Endothelial cell of umbilical vein (primary cell): ENCODE measurements at regions not wholly inside any gene's neighbourhood (a gene's known extent, or its start where the extent isn't known, plus 50 kb on each side); places are given as distances from the start of the nearest gene placed in this dataset.

Experiments used
- BruUV-seq: library from RNA; stranded (reverse); fragments of 400-500 nt; replicated peaks from 2 replicates; lab custom pipeline; 2021; lab: Mats Ljungman, UMichigan
- CTCF ChIA-PET: fragments of 300-600, 350-600 bp; sonication (Branson Sonifier 250); formaldehyde crosslinking; loops from one replicate; lab custom pipeline; 2021; ENCODE audit warnings: antibody characterized with exemption, inconsistent platforms; lab: Charles Lee
- POLR2A ChIA-PET: fragments of 300-600, 350-600 bp; sonication (Branson Sonifier 250); formaldehyde crosslinking; loops from one replicate; lab custom pipeline; 2021; ENCODE audit warnings: antibody characterized with exemption, inconsistent platforms; lab: Charles Lee
- DNase-seq: peaks from one replicate; pipeline ENCODE4 v3.0.0-alpha.2; 2011; ENCODE audit warnings: low read depth, low spot score
- FAIRE-seq: peaks from 2 replicates; lab custom pipeline; 2011; peaks lifted over from hg19 to GRCh38; lab: Jason Lieb, UNC
- H2AFZ ChIP-seq: 2 replicates; pipeline ENCODE4 v1.6.0; 2012; ENCODE audit warnings: low read depth, low read length, control low read depth, inconsistent platforms
- H3K27ac ChIP-seq: 2 replicates; pipeline ENCODE4 v1.5.1; 2011; ENCODE audit warnings: low read depth, mild to moderate bottlenecking, control low read depth, low read length, moderate library complexity; ENCODE audit not compliant: insufficient read depth
- H3K27me3 ChIP-seq, 2 experiments: 2 replicates each; pipeline versions ENCODE4 v1.6.0 to v1.6.1; 2011; ENCODE audit warnings: low read length in 2 of 2, mixed read lengths in 1 of 2; ENCODE audit not compliant: control insufficient read depth in 2 of 2, insufficient read depth in 2 of 2
- H3K36me3 ChIP-seq, 2 experiments: 2 replicates in 1 of 2; 3 replicates in 1 of 2; pipeline ENCODE4 v1.5.1; 2011; ENCODE audit warnings: low read length in 2 of 2, mild to moderate bottlenecking in 1 of 2, moderate library complexity in 1 of 2; ENCODE audit not compliant: control insufficient read depth in 2 of 2, insufficient read depth in 2 of 2; ENCODE audit errors: extremely low read depth in 1 of 2
- H3K4me1 ChIP-seq: 3 replicates; pipeline ENCODE4 v1.5.1; 2011; ENCODE audit warnings: mild to moderate bottlenecking, low read length; ENCODE audit not compliant: control insufficient read depth, insufficient read depth; ENCODE audit errors: extremely low read depth
- H3K4me2 ChIP-seq: 2 replicates; pipeline ENCODE4 v1.6.1; 2011; ENCODE audit warnings: low read length, control low read depth, mixed read lengths; ENCODE audit not compliant: insufficient read depth
- H3K4me3 ChIP-seq, 3 experiments: fragments of 200-600 bp in 1 of 3; sonication (generic), shearing (Covaris generic) in 1 of 3; replicated peaks in 1 of 3; 2 replicates each; pipeline ENCODE4 v1.5.1; 2011 to 2016; ENCODE audit warnings: control low read depth in 3 of 3, low read length in 3 of 3, mild to moderate bottlenecking in 2 of 3, inconsistent platforms in 1 of 3, low read depth in 1 of 3, moderate library complexity in 1 of 3; ENCODE audit not compliant: insufficient read depth in 1 of 3
- H3K79me2 ChIP-seq: 2 replicates; pipeline ENCODE4 v1.6.0; 2012; ENCODE audit warnings: low read length, inconsistent platforms; ENCODE audit not compliant: control insufficient read depth, insufficient read depth
- H3K9ac ChIP-seq: replicated peaks from 2 replicates; pipeline ENCODE3; 2011; ENCODE audit warnings: low read length, control low read depth; ENCODE audit not compliant: insufficient read depth; ENCODE audit errors: extremely low read depth
- H3K9me1 ChIP-seq: replicated peaks from 3 replicates; pipeline ENCODE4 v1.6.0; 2011; ENCODE audit warnings: mild to moderate bottlenecking, low read length; ENCODE audit not compliant: control insufficient read depth, insufficient read depth; ENCODE audit errors: extremely low read depth
- H3K9me3 ChIP-seq: replicated peaks from 2 replicates; pipeline ENCODE4 v1.5.1; 2012; ENCODE audit warnings: low read length, inconsistent platforms; ENCODE audit not compliant: control insufficient read depth, insufficient read depth
- H4K20me1 ChIP-seq: replicated peaks from 2 replicates; pipeline ENCODE3; 2011; ENCODE audit warnings: mild to moderate bottlenecking, low read length; ENCODE audit not compliant: control insufficient read depth, insufficient read depth; ENCODE audit errors: extremely low read depth
- EZH2 ChIP-seq: IDR thresholded peaks from 2 replicates; pipeline ENCODE4 v1.6.1; 2012; ENCODE audit warnings: borderline replicate concordance, low read depth, mild to moderate bottlenecking, moderate library complexity, low read length, inconsistent platforms; ENCODE audit not compliant: severe bottlenecking
- FOS ChIP-seq: IDR thresholded peaks from 2 replicates; pipeline ENCODE4 v1.6.1; 2011; ENCODE audit warnings: mild to moderate bottlenecking, low read length, moderate library complexity, borderline replicate concordance; ENCODE audit not compliant: insufficient read depth
- GATA2 ChIP-seq: IDR thresholded peaks from 2 replicates; pipeline ENCODE4 v1.7.0; 2011; ENCODE audit warnings: low read depth, mild to moderate bottlenecking, moderate library complexity, mixed read lengths, low read length; ENCODE audit not compliant: insufficient read length, insufficient read depth
- JUN ChIP-seq: IDR thresholded peaks from 2 replicates; pipeline ENCODE4 v1.6.1; 2011; ENCODE audit warnings: borderline replicate concordance, low read depth; ENCODE audit not compliant: insufficient read length, insufficient read depth
- MYC ChIP-seq: IDR thresholded peaks from one replicate; pipeline ENCODE4 v1.6.1; 2011; ENCODE audit warnings: mild to moderate bottlenecking, low read depth, low read length
- POLR2A ChIP-seq: IDR thresholded peaks from 2 replicates; pipeline ENCODE4 v1.6.1; 2012; ENCODE audit warnings: low read depth, mild to moderate bottlenecking, control low read depth, low read length
- POLR2AphosphoS5 ChIP-seq: IDR thresholded peaks from 2 replicates; pipeline ENCODE4 v1.6.1; 2012; ENCODE audit warnings: low read depth, mild to moderate bottlenecking, control low read depth, low read length, moderate library complexity; ENCODE audit not compliant: insufficient read depth
- dilution Hi-C: fragments of 300-500 bp; cut with MboI; formaldehyde crosslinking; loops from one replicate; pipeline ENCODE4 v1.15.0; 2019; ENCODE audit warnings: low sequenced_read_pairs; ENCODE audit not compliant: extremely low pct_ligation_motif_present
- intact Hi-C: fragments of 100-400 bp; cut with micrococcal nuclease; formaldehyde crosslinking; loops from one replicate; pipeline ENCODE4 v1.10.0; 2022
- TF ChIP-seq, protein P1 (sequence below), 2 donors: IDR thresholded peaks; 1 replicate in 1 of 2; 2 replicates in 1 of 2; pipeline ENCODE4 v1.5.1; 2011; ENCODE audit warnings: low read length in 2 of 2, mild to moderate bottlenecking in 2 of 2, moderate library complexity in 2 of 2, control low read depth in 1 of 2, inconsistent platforms in 1 of 2, low read depth in 1 of 2; ENCODE audit not compliant: insufficient read depth in 1 of 2; ENCODE audit errors: extremely low read depth in 1 of 2
- TF ChIP-seq, protein P2 (sequence below): IDR thresholded peaks from 2 replicates; pipeline ENCODE4 v1.6.1; 2011; ENCODE audit not compliant: insufficient read depth, insufficient read length

DNA sequence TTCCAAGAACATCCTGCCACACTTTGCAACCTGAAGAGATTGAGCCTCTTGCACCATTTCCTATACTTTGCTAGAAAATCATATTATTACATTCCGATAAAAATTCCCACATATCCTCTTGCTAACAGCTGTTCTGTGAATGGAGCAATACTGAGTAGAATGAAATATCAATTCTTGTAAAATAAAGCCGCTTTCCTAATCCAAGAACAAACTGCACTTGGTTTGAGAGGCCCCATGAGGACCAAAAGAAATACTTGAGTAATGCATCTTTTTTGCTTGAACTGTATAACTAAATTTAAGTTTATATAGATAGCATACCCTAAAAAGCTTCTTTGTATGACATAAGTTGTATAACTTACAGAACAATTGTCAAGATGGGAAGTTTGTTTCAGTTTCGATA is 632.4 kb upstream of the SLC8A1 start:
- H3K9me3 ChIP-seq, result no peaks in the 10 kb centered on the region
- no peak overlapping the region for H2AFZ ChIP-seq
- H3K27ac ChIP-seq, result no peak overlapping the region
- H3K4me3 ChIP-seq, result no peak overlapping the region
- no peaks in the 10 kb centered on the region for H3K4me1 ChIP-seq
- no TSS peak for BruUV-seq
- CTCF ChIA-PET, result no interaction called here
- DNase-seq (no peak), FAIRE-seq (no peak)
- H3K9me1 ChIP-seq, result no peaks in the 10 kb centered on the region
- H3K9ac ChIP-seq, result no peak overlapping the region
- H3K36me3 ChIP-seq, result no peaks in the 10 kb centered on the region
- no peaks in the 10 kb centered on the region for H3K27me3 ChIP-seq
- TF ChIP-seq, protein P1, sequence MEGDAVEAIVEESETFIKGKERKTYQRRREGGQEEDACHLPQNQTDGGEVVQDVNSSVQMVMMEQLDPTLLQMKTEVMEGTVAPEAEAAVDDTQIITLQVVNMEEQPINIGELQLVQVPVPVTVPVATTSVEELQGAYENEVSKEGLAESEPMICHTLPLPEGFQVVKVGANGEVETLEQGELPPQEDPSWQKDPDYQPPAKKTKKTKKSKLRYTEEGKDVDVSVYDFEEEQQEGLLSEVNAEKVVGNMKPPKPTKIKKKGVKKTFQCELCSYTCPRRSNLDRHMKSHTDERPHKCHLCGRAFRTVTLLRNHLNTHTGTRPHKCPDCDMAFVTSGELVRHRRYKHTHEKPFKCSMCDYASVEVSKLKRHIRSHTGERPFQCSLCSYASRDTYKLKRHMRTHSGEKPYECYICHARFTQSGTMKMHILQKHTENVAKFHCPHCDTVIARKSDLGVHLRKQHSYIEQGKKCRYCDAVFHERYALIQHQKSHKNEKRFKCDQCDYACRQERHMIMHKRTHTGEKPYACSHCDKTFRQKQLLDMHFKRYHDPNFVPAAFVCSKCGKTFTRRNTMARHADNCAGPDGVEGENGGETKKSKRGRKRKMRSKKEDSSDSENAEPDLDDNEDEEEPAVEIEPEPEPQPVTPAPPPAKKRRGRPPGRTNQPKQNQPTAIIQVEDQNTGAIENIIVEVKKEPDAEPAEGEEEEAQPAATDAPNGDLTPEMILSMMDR (IDR thresholded peaks at IDR 0.05; ENCODE audit: extremely low read depth in 1 of 2, insufficient read depth in 1 of 2, low read depth in 1 of 2, low read length in 2 of 2), result no peak
- TF ChIP-seq FOS (no peak), POLR2AphosphoS5 (no peak), POLR2A (no peak), MYC (no peak), GATA2 (no peak), EZH2 (no peak), JUN (no peak)
- TF ChIP-seq, protein P2, sequence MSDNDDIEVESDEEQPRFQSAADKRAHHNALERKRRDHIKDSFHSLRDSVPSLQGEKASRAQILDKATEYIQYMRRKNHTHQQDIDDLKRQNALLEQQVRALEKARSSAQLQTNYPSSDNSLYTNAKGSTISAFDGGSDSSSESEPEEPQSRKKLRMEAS, result no peak
- POLR2A ChIA-PET, result no interaction called here
- no peaks in the 10 kb centered on the region for H3K79me2 ChIP-seq
- intact Hi-C loops (no loop called here), dilution Hi-C loops (no loop called here)
- no peak overlapping the region for H3K4me2 ChIP-seq
- no peaks in the 10 kb centered on the region for H4K20me1 ChIP-seq
